ENCODE measurements at regions not wholly inside any gene's neighbourhood (a gene's known extent, or its start where the extent isn't known, plus 50 kb on each side); places are given as distances from the start of the nearest gene placed in this dataset.

- H3K4me3 ChIP-seq (ENCODE audit: low read depth, low read length): no peak overlapping the region
- TF ChIP-seq CTCF (IDR thresholded peaks at IDR 0.05; ENCODE audit: low read depth, low read length): no peak
These were observed 206.7 kb upstream of the TBC1D5 start for GRCh38 chr3:17949101-17949500.

GRCh38 chr3:17947833-17948232 lies 205.4 kb upstream of the TBC1D5 start:
- TF ChIP-seq CTCF (IDR thresholded peaks at IDR 0.05; ENCODE audit: low read depth, low read length): no peak

GRCh38 chr3:17946619-17947018 lies 204.2 kb upstream of the TBC1D5 start:
- no peak for TF ChIP-seq CTCF (IDR thresholded peaks at IDR 0.05; ENCODE audit: low read depth, low read length)
- H3K4me3 ChIP-seq (ENCODE audit: low read depth, low read length): no peak overlapping the region

More at GRCh38 chr3:17947833-17948232, 205.4 kb upstream of the TBC1D5 start:
- no peak overlapping the region for H3K4me3 ChIP-seq (ENCODE audit: low read depth, low read length)

- TF ChIP-seq CTCF (IDR thresholded peaks at IDR 0.05; ENCODE audit: low read depth, low read length): no peak
- H3K4me3 ChIP-seq (ENCODE audit: low read depth, low read length): no peak overlapping the region
These were observed 203.5 kb upstream of the TBC1D5 start for GRCh38 chr3:17945799-17946399.

- TF ChIP-seq CTCF (IDR thresholded peaks at IDR 0.05; ENCODE audit: low read depth, low read length): no peak
- no peak overlapping the region for H3K4me3 ChIP-seq (ENCODE audit: low read depth, low read length)
These were observed 202.8 kb upstream of the TBC1D5 start for GRCh38 chr3:17945018-17945798.

- TF ChIP-seq CTCF (IDR thresholded peaks at IDR 0.05; ENCODE audit: low read depth, low read length): no peak
- no peak overlapping the region for H3K4me3 ChIP-seq (ENCODE audit: low read depth, low read length)
These were observed 200.4 kb upstream of the TBC1D5 start for GRCh38 chr3:17942856-17943255.

GRCh38 chr3:17941766-17942165 lies 199.3 kb upstream of the TBC1D5 start:
- H3K4me3 ChIP-seq (ENCODE audit: low read depth, low read length): no peak overlapping the region
- no peak for TF ChIP-seq CTCF (IDR thresholded peaks at IDR 0.05; ENCODE audit: low read depth, low read length)

All from WI38 (cell line).